ENCODE measurements at regions not wholly inside any gene's neighbourhood (a gene's known extent, or its start where the extent isn't known, plus 50 kb on each side); places are given as distances from the start of the nearest gene placed in this dataset.
"Not testable (repeated sequence)": the region's sequence is repeated elsewhere in the genome, so short reads cannot be mapped to it uniquely, and the experiment has no call there.

- peaks cover 6 to 14% of the 10 kb centered on the region in 2 donors for H3K36me3 Mint-ChIP-seq (ENCODE audit: insufficient read depth in 2 of 2)
- H3K9me3 Mint-ChIP-seq; H3K4me1 Mint-ChIP-seq (ENCODE audit: low read depth); H3K27ac Mint-ChIP-seq; H3K4me3 Mint-ChIP-seq; DNase-seq; ATAC-seq (replicated peaks in 1 of 2): not testable (repeated sequence)
- peaks cover 28% of the 10 kb centered on the region for H3K27me3 Mint-ChIP-seq (ENCODE audit: low read depth)
These were observed 191.6 kb upstream of the MGAT5 start for GRCh38 chr2:134062235-134062634.

GRCh38 chr2:134063916-134064315 lies 190.0 kb upstream of the MGAT5 start:
- not testable (repeated sequence) for H3K9me3 Mint-ChIP-seq; H3K4me3 Mint-ChIP-seq; DNase-seq; H3K27ac Mint-ChIP-seq; ATAC-seq (replicated peaks in 1 of 2); H3K4me1 Mint-ChIP-seq (ENCODE audit: low read depth)
- peaks cover 6 to 14% of the 10 kb centered on the region in 2 donors for H3K36me3 Mint-ChIP-seq (ENCODE audit: insufficient read depth in 2 of 2)
- peaks cover 15% of the 10 kb centered on the region for H3K27me3 Mint-ChIP-seq (ENCODE audit: low read depth)

- Mint-ChIP-seq H3K9me3 (no peaks in the 10 kb centered on the region), H3K4me1 (ENCODE audit: low read depth) (no peaks in the 10 kb centered on the region)
These were observed 183.6 kb upstream of the MGAT5 start for GRCh38 chr2:134070281-134070741.

GRCh38 chr2:134072341-134072740 lies 181.5 kb upstream of the MGAT5 start:
- Mint-ChIP-seq H3K4me3 (no peak overlapping the region), H3K4me1 (ENCODE audit: low read depth) (no peaks in the 10 kb centered on the region), H3K9me3 (no peaks in the 10 kb centered on the region), H3K27me3 (ENCODE audit: low read depth) (no peaks in the 10 kb centered on the region), H3K36me3 (ENCODE audit: insufficient read depth in 2 of 2) (no peaks in the 10 kb centered on the region), H3K27ac (no peak overlapping the region)
- ATAC-seq (replicated peaks in 1 of 2), result no peak
- no peak for DNase-seq

More at GRCh38 chr2:134070281-134070741, 183.6 kb upstream of the MGAT5 start:
- no peak overlapping the region for H3K4me3 Mint-ChIP-seq
- H3K36me3 Mint-ChIP-seq (ENCODE audit: insufficient read depth in 2 of 2), result no peaks in the 10 kb centered on the region
- no peak overlapping the region for H3K27ac Mint-ChIP-seq
- no peaks in the 10 kb centered on the region for H3K27me3 Mint-ChIP-seq (ENCODE audit: low read depth)
- ATAC-seq (replicated peaks in 1 of 2), result no peak
- DNase-seq, result no peak

DNA sequence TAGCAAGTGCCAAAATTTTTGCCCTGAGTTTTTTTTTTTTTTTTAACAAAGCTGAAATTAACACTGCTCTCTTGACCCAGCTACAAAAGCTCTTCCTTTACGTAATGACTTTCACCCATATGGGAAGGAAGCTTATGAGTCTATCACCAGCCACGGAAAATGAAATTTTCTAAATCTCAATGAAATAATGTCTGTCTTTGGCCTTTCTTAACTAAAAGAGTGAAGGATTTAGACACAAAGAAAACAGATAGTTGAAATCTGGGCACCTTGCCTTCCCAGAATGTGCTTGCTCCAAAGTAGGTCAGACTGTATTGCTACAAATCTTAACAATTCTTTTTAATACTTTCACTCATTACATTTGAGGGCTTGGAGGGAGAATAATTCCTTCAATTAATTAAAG lies 180.8 kb upstream of the MGAT5 start:
- Mint-ChIP-seq H3K27me3 (ENCODE audit: low read depth) (peaks cover 3% of the 10 kb centered on the region), H3K4me3 (no peak overlapping the region), H3K4me1 (ENCODE audit: low read depth) (no peaks in the 10 kb centered on the region), H3K36me3 (ENCODE audit: insufficient read depth in 2 of 2) (no peaks in the 10 kb centered on the region), H3K9me3 (no peaks in the 10 kb centered on the region), H3K27ac (no peak overlapping the region)
- ATAC-seq (replicated peaks in 1 of 2) (no peak), DNase-seq (no peak)

- Mint-ChIP-seq H3K4me3 (no peak overlapping the region), H3K9me3 (no peaks in the 10 kb centered on the region), H3K4me1 (ENCODE audit: low read depth) (no peaks in the 10 kb centered on the region), H3K27ac (no peak overlapping the region), H3K27me3 (ENCODE audit: low read depth) (peaks cover 6% of the 10 kb centered on the region), H3K36me3 (ENCODE audit: insufficient read depth in 2 of 2) (no peaks in the 10 kb centered on the region)
- DNase-seq, result no peak
- ATAC-seq (replicated peaks in 1 of 2), result no peak
These were observed 179.3 kb upstream of the MGAT5 start for GRCh38 chr2:134074619-134075018.

- H3K4me1 Mint-ChIP-seq (ENCODE audit: low read depth), result no peaks in the 10 kb centered on the region
These were observed 178.7 kb upstream of the MGAT5 start for GRCh38 chr2:134075204-134075603.

DNA sequence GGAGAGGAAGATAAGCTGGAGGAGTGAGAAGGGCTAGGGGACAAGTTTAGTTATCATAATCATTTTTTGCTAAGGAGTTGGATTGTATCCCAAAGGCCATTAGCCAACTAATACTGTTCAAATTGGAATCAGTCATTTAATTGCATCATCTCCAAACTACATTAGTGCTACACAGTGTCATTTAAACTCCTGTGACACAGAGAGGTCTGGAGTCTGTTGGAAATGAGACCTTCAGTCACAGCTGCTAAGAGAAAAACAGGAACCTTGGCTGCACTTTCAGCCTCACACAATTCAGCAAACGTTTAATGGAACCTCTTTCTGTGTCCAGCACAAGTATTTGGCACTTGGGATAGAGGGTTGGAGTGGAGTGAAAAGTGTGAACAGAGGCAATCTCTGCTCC lies 175.5 kb upstream of the MGAT5 start:
- DNase-seq (no peak), ATAC-seq (replicated peaks in 1 of 2) (no peak)
- Mint-ChIP-seq H3K9me3 (no peaks in the 10 kb centered on the region), H3K4me3 (no peak overlapping the region), H3K27ac (no peak overlapping the region), H3K27me3 (ENCODE audit: low read depth) (peaks cover 32% of the 10 kb centered on the region), H3K36me3 (ENCODE audit: insufficient read depth in 2 of 2) (no peaks in the 10 kb centered on the region), H3K4me1 (ENCODE audit: low read depth) (no peaks in the 10 kb centered on the region)

More at GRCh38 chr2:134075204-134075603, 178.7 kb upstream of the MGAT5 start:
- H3K9me3 Mint-ChIP-seq, result no peaks in the 10 kb centered on the region
- DNase-seq (no peak), ATAC-seq (replicated peaks in 1 of 2) (no peak)
- no peaks in the 10 kb centered on the region for H3K36me3 Mint-ChIP-seq (ENCODE audit: insufficient read depth in 2 of 2)
- H3K27me3 Mint-ChIP-seq (ENCODE audit: low read depth), result peaks cover 12% of the 10 kb centered on the region
- no peak overlapping the region for H3K4me3 Mint-ChIP-seq
- H3K27ac Mint-ChIP-seq, result no peak overlapping the region

DNA sequence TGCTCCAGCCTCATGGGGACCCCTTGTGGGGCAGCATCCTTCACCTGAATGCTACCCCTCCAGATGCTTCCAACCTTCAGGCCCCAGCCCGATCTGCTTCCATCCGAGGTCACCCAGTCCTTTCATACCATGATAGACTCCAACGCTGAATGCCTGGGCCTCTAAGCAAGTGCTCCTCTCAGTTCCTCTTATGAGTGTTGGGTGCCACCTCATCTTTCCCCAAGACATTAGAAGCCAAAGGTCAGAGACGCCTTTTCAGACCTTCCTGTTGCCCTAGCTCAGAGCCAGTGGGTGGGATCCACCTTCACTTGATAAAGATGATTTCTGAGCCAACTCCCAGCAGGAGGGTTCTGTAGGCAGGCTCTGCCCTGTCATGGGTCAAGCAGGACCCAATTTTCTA lies 174.5 kb upstream of the MGAT5 start:
- Mint-ChIP-seq H3K4me1 (ENCODE audit: low read depth) (no peaks in the 10 kb centered on the region), H3K27ac (no peak overlapping the region), H3K36me3 (ENCODE audit: insufficient read depth in 2 of 2) (no peaks in the 10 kb centered on the region), H3K27me3 (ENCODE audit: low read depth) (peaks cover 34% of the 10 kb centered on the region), H3K9me3 (no peaks in the 10 kb centered on the region), H3K4me3 (no peak overlapping the region)
- DNase-seq (no peak), ATAC-seq (replicated peaks in 1 of 2) (no peak)

DNA sequence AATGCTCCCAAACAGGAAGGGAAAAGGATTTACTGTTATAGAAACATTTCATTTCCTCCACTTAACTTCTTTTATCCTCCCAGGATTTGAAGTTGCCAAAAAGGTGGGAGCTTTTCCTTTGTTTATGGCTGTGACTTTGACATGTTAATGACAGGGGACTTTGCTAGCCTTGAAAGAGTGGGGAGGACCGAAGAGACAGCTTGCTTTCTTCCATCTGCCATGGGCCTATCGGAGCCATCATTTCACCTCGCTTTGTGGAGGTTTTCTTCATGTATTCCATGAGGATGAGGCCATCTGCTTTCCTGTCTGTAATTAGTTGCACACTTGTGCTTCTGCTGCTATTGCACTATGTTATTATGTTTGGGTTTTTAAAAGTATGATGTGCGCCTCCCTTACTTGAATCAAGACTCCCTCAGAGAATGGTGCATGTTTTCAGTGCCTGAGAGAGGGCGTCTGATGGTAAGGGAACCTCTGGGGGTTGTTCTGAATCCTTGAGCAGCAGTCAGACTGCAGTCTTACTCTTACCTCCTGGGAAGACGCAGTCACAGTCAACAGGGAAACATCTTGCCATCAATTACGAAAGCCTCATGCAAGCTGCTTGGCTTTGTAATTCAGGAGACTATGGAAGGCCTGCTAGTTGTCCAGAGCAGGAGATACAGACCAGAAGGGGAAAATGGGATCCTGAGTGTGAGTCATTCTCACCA lies 173.3 kb upstream of the MGAT5 start:
- Mint-ChIP-seq H3K4me3 (no peak overlapping the region), H3K36me3 (ENCODE audit: insufficient read depth in 2 of 2) (no peaks in the 10 kb centered on the region), H3K27ac (no peak overlapping the region), H3K9me3 (no peaks in the 10 kb centered on the region), H3K27me3 (ENCODE audit: low read depth) (peaks cover 34% of the 10 kb centered on the region), H3K4me1 (ENCODE audit: low read depth) (no peaks in the 10 kb centered on the region)
- DNase-seq, result no peak
- no peak for ATAC-seq (replicated peaks in 1 of 2)

DNA sequence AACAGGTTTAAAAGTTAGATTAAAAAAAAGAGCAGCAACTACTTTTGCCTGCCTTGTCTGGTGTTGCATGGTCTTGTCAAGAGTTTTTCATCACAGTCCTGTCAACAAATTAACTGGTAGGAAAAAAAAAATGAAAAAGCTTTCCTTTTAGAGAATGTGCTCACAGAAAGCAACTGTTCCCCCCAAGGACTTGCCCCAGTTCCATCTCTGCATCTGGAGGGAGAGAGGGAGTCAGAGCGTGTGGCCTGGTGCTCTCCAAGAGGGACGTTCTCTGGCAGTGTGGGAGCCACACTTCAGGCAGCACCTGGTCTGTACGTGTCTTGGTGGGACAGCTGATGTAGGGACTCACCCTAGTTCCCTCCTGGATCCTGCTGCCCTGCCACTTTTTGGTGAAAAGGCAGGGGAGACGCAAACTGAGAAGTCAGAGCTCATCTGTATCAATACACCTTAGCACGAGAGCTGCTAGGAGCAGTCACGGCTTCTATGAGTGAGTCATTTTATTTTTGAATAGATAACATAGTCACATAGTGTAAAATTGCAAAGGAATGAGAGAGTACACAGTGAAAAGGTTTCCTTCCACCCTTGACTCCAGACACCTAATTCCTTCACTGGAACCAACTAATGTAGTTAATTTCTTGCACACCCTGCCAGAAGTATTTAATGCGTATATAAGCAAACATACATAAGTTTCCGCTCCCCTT lies 172.5 kb upstream of the MGAT5 start:
- H3K4me3 Mint-ChIP-seq, result no peak overlapping the region
- ATAC-seq (replicated peaks in 1 of 2), result no peak
- peaks cover 34% of the 10 kb centered on the region for H3K27me3 Mint-ChIP-seq (ENCODE audit: low read depth)

DNA sequence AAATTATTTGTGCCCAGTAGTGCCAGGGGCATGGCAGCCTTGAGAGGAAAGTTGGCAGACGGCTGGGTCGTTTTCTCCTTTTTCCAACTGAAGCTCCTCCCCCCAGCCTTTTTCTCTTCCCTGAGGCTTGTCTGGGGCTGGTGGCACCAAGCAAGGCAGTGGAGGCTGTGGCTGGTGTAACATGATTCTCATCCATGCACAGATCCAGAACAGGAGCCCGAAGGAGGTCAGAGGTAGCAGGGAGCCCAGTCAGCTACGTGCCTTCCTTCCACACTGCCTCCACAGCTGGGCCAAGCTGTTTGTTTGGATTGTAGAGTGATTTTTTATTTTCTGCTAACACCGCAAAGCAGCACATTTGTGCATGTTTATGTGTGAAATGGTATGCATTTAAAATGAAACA lies 170.3 kb upstream of the MGAT5 start:
- DNase-seq (no peak), ATAC-seq (replicated peaks in 1 of 2) (no peak)
- Mint-ChIP-seq H3K27me3 (ENCODE audit: low read depth) (peaks cover 28% of the 10 kb centered on the region), H3K4me3 (no peak overlapping the region), H3K27ac (no peak overlapping the region), H3K9me3 (no peaks in the 10 kb centered on the region), H3K36me3 (ENCODE audit: insufficient read depth in 2 of 2) (no peaks in the 10 kb centered on the region), H3K4me1 (ENCODE audit: low read depth) (no peaks in the 10 kb centered on the region)

More for the DNA sequence above, 172.5 kb upstream of the MGAT5 start:
- Mint-ChIP-seq H3K27ac (no peak overlapping the region), H3K9me3 (no peaks in the 10 kb centered on the region), H3K4me1 (ENCODE audit: low read depth) (no peaks in the 10 kb centered on the region), H3K36me3 (ENCODE audit: insufficient read depth in 2 of 2) (no peaks in the 10 kb centered on the region)
- DNase-seq, result no peak

DNA sequence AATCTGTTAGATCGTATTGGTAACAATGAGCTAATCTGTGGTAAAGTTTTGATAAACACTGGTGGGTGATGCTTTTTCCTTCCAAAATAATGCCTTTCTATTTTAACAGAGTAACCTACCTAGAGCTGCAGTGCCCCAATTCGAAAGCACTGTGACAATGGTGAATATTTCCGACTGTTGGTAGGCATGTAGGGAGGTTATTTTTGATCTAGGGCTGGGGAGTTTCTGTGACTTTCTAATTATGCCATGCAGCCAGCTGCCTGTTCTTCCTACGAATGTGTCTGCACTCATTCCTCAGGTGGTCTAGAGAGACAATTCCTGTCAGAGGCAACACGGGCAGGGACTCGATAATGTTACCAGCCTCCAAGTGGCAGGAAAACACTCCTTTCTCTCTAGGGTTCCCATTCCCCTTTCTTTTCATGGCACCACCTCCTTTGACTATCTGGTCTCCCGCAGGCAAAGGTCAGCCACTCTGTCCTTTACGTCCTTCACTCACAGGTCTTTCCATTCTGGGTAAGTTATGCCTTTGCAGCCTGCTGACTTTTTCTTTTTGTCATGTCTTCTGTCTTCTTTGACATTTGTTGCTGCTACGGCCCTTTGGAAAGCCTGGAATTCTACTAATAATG lies 167.2 kb upstream of the MGAT5 start:
- Mint-ChIP-seq H3K27ac (no peak overlapping the region), H3K36me3 (ENCODE audit: insufficient read depth in 2 of 2) (no peaks in the 10 kb centered on the region), H3K4me3 (no peak overlapping the region), H3K4me1 (ENCODE audit: low read depth) (no peaks in the 10 kb centered on the region), H3K9me3 (peaks cover 0 to 1% of the 10 kb centered on the region in 2 donors), H3K27me3 (ENCODE audit: low read depth) (peaks cover 24% of the 10 kb centered on the region)
- DNase-seq (no peak), ATAC-seq (replicated peaks in 1 of 2) (no peak)
